OCI-LY7 (cell line): ENCODE measurements at regions not wholly inside any gene's neighbourhood (a gene's known extent, or its start where the extent isn't known, plus 50 kb on each side); places are given as distances from the start of the nearest gene placed in this dataset.
A peak's percentile ranks its signal among the peaks of the same experiment; 100 is the strongest.

Experiments used
- BruUV-seq: library from RNA; stranded (reverse); fragments of 400-500 nt; replicated peaks from 2 replicates; lab custom pipeline; 2021; lab: Mats Ljungman, UMichigan
- CTCF ChIA-PET: fragments of 300-600 bp; sonication (Branson Sonifier 250); formaldehyde crosslinking; loops from one replicate; lab custom pipeline; 2022; ENCODE audit warnings: antibody characterized with exemption; ENCODE audit not compliant: unreplicated experiment; lab: Charles Lee
- POLR2A ChIA-PET: fragments of 300-600 bp; sonication (Branson Sonifier 250); formaldehyde crosslinking; loops from one replicate; lab custom pipeline; 2022; ENCODE audit warnings: antibody characterized with exemption; lab: Charles Lee
- DNase-seq: peaks from one replicate; pipeline ENCODE4 v3.0.0-alpha.2; 2015; ENCODE audit warnings: low spot score
- H2AFZ ChIP-seq: fragments of 200-600 bp; sonication (generic), shearing (Covaris generic); 2 replicates; pipeline ENCODE4 v1.6.1; 2014; ENCODE audit warnings: mild to moderate bottlenecking, antibody characterized with exemption, low read length, moderate library complexity
- H3K27ac ChIP-seq: fragments of 200-600 bp; sonication (generic); 2 replicates; pipeline ENCODE4 v1.5.1; 2014; ENCODE audit warnings: mixed run types, low read depth, mild to moderate bottlenecking, moderate library complexity, low read length, inconsistent platforms; ENCODE audit not compliant: poor library complexity, severe bottlenecking
- H3K36me3 ChIP-seq: fragments of 200-600 bp; sonication (generic); 2 replicates; pipeline ENCODE4 v1.6.1; 2014; ENCODE audit warnings: mild to moderate bottlenecking, antibody characterized with exemption, low read length, moderate library complexity, mixed read lengths; ENCODE audit not compliant: insufficient read depth
- H3K4me1 ChIP-seq: fragments of 200-600 bp; sonication (generic); 2 replicates; pipeline ENCODE4 v1.5.1; 2014; ENCODE audit warnings: mild to moderate bottlenecking, low read length; ENCODE audit not compliant: insufficient read depth, poor library complexity, severe bottlenecking
- H3K4me2 ChIP-seq: fragments of 200-600 bp; sonication (generic); 2 replicates; pipeline ENCODE4 v1.6.1; 2014; ENCODE audit warnings: mild to moderate bottlenecking, low read length
- H3K4me3 ChIP-seq: fragments of 200-600 bp; sonication (generic); 2 replicates; pipeline ENCODE4 v1.5.1; 2014; ENCODE audit warnings: mild to moderate bottlenecking, low read depth, low read length; ENCODE audit not compliant: poor library complexity, severe bottlenecking
- H3K79me2 ChIP-seq: fragments of 200-600 bp; sonication (generic); 2 replicates; pipeline ENCODE4 v1.6.1; 2016; ENCODE audit warnings: low read depth, mild to moderate bottlenecking, low read length, moderate library complexity, mixed read lengths; ENCODE audit not compliant: insufficient read depth
- H3K9me2 ChIP-seq: fragments of 200-600 bp; sonication (generic); 2 replicates; pipeline ENCODE4 v1.6.1; 2016; ENCODE audit warnings: mild to moderate bottlenecking, low read length, mixed read lengths; ENCODE audit not compliant: insufficient read depth
- H3K9me3 ChIP-seq: fragments of 200-600 bp; sonication (generic); 2 replicates; pipeline ENCODE4 v1.6.1; 2014; ENCODE audit warnings: mild to moderate bottlenecking, mixed run types, low read length, mixed read lengths
- H4K20me1 ChIP-seq: fragments of 200-600 bp; sonication (generic); 2 replicates; pipeline ENCODE4 v1.6.1; 2014; ENCODE audit warnings: mild to moderate bottlenecking, antibody characterized with exemption, low read length, moderate library complexity, mixed read lengths; ENCODE audit not compliant: insufficient read depth
- CTCF ChIP-seq: fragments of 200-600 bp; sonication (generic); conservative IDR thresholded peaks from 2 replicates; pipeline ENCODE4 v1.5.1; 2014; ENCODE audit warnings: mild to moderate bottlenecking, antibody characterized with exemption, low read length, moderate library complexity, mixed read lengths
- EZH2phosphoT487 ChIP-seq: fragments of 200-600 bp; sonication (generic); IDR thresholded peaks from 2 replicates; pipeline ENCODE4 v1.6.1; 2018; ENCODE audit warnings: low read depth, borderline replicate concordance, mild to moderate bottlenecking, mixed run types, antibody characterized with exemption, low read length, moderate library complexity, mixed read lengths
- intact Hi-C: fragments of 100-400 bp; cut with micrococcal nuclease; formaldehyde crosslinking; loops from one replicate; pipeline ENCODE4 v1.10.0; 2022; ENCODE audit not compliant: unreplicated experiment

- DNase-seq = peak; percentile 2
- Histone ChIP-seq H3K9me2 (no peaks in the 10 kb centered on the region), H3K27ac (no peak overlapping the region), H3K4me3 (no peak overlapping the region), H3K4me2 (no peak overlapping the region), H3K36me3 (no peaks in the 10 kb centered on the region), H4K20me1 (no peaks in the 10 kb centered on the region), H3K9me3 (no peaks in the 10 kb centered on the region), H3K79me2 (no peaks in the 10 kb centered on the region), H2AFZ (no peak overlapping the region), H3K4me1 (no peaks in the 10 kb centered on the region)
- POLR2A ChIA-PET = interaction anchor here (0.6 kb wide), 1 partner anchor 102 kb away, joined by 3 read pairs; no protein-coding TSS in a partner anchor
- CTCF ChIA-PET = no interaction called here
- no peak for TF ChIP-seq EZH2phosphoT487
- no peak for TF ChIP-seq CTCF
- BruUV-seq = no TSS peak
- intact Hi-C loops = no loop called here
These were observed 105.9 kb upstream of the SLC7A11 start for GRCh38 chr4:138348055-138348454.

DNA sequence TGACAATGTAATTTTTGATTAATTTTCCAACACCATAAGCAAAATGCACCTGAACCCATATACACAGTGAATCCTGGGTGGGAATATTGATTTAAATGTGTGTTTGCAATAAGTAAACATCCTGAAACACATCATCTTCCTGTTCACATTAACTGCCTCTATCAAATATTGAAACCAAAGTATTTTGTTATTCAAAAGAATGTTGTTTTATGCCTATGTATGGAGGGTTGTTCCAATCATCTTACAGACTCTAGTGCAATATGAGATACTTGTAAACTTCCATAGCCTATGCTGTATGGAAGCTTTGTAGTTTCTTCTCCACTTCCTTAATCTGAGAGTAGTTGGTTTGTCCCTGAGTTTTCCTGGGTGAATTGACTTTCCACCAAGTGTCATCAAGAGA, 105.4 kb upstream of the SLC7A11 start:
- Histone ChIP-seq H2AFZ (no peak overlapping the region), H3K79me2 (no peaks in the 10 kb centered on the region), H4K20me1 (no peaks in the 10 kb centered on the region), H3K9me2 (no peaks in the 10 kb centered on the region), H3K27ac (no peak overlapping the region), H3K9me3 (no peaks in the 10 kb centered on the region), H3K4me1 (no peaks in the 10 kb centered on the region), H3K36me3 (no peaks in the 10 kb centered on the region), H3K4me3 (no peak overlapping the region), H3K4me2 (no peak overlapping the region)
- BruUV-seq = no TSS peak
- POLR2A ChIA-PET = interaction anchor here (0.6 kb wide), 1 partner anchor 103 kb away, joined by 3 read pairs; no protein-coding TSS in a partner anchor
- CTCF ChIA-PET = no interaction called here
- TF ChIP-seq CTCF (no peak), EZH2phosphoT487 (no peak)
- no peak for DNase-seq
- intact Hi-C loops = no loop called here

DNA sequence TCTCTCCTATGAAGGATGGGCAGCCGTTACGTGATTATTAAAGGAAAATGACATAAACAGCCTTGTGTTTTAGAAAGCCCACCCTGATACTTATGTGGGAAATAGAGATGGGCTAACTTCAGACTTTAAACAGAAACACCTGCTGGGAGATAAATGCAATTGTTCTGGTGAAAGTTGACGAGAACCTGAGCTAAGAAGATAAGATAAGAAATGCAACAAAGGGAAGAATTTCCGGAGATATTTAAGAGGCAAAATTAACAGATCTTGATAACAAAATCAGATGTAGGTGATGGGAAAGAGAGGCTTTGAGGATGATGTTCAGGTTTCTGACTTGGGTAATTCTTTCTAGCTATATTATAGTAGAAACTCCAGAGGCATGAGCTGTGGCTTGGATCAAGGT, 102.7 kb upstream of the SLC7A11 start:
- Histone ChIP-seq H2AFZ (no peak overlapping the region), H3K4me2 (no peak overlapping the region), H3K79me2 (no peaks in the 10 kb centered on the region), H3K9me2 (no peaks in the 10 kb centered on the region), H3K9me3 (no peaks in the 10 kb centered on the region), H3K36me3 (no peaks in the 10 kb centered on the region), H3K27ac (no peak overlapping the region), H4K20me1 (no peaks in the 10 kb centered on the region), H3K4me3 (no peak overlapping the region), H3K4me1 (no peaks in the 10 kb centered on the region)
- ChIA-PET CTCF (no interaction called here), POLR2A (interaction anchor here (0.9 kb wide), 1 partner anchor 102 kb away, joined by 5 read pairs; the partner anchor contains the start of gene SLC7A11)
- no peak for TF ChIP-seq EZH2phosphoT487
- no TSS peak for BruUV-seq
- intact Hi-C loops = no loop called here
- DNase-seq = no peak
